Keratinocyte (primary cell): ENCODE measurements at regions not wholly inside any gene's neighbourhood (a gene's known extent, or its start where the extent isn't known, plus 50 kb on each side); places are given as distances from the start of the nearest gene placed in this dataset.

Experiments
- DNase-seq: peaks from one replicate; pipeline ENCODE4 v3.0.0-alpha.2; 2011; ENCODE audit warnings: low read depth, missing footprints, low spot score
- FAIRE-seq: peaks from 2 replicates; lab custom pipeline; 2011; peaks lifted over from hg19 to GRCh38; lab: Jason Lieb, UNC
- H2AFZ ChIP-seq: 2 replicates; pipeline ENCODE4 v1.6.0; 2012; ENCODE audit warnings: low read length, control low read depth, inconsistent platforms; ENCODE audit not compliant: control insufficient read depth
- H3K27ac ChIP-seq: 2 replicates; pipeline ENCODE4 v1.5.1; 2011; ENCODE audit warnings: low read length; ENCODE audit not compliant: control insufficient read depth, insufficient read depth
- H3K27me3 ChIP-seq: 3 replicates; pipeline ENCODE4 v1.6.0; 2011; ENCODE audit warnings: low read length; ENCODE audit not compliant: control insufficient read depth, insufficient read depth; ENCODE audit errors: extremely low read depth
- H3K36me3 ChIP-seq, 2 experiments: 2 replicates in 1 of 2; 3 replicates in 1 of 2; pipeline ENCODE4 v1.5.1; 2011; ENCODE audit warnings: low read length in 2 of 2, mild to moderate bottlenecking in 1 of 2; ENCODE audit not compliant: control insufficient read depth in 2 of 2, insufficient read depth in 2 of 2; ENCODE audit errors: extremely low read depth in 1 of 2
- H3K4me1 ChIP-seq: 3 replicates; pipeline ENCODE4 v1.5.1; 2011; ENCODE audit warnings: low read length; ENCODE audit not compliant: control insufficient read depth, insufficient read depth; ENCODE audit errors: extremely low read depth
- H3K4me2 ChIP-seq: 3 replicates; pipeline ENCODE4 v1.6.0; 2011; ENCODE audit warnings: low read depth, low read length; ENCODE audit not compliant: control insufficient read depth, insufficient read depth; ENCODE audit errors: extremely low read depth
- H3K4me3 ChIP-seq, 3 experiments: fragments of 200-600 bp in 1 of 3; sonication (generic) in 1 of 3; 2 replicates in 2 of 3; 3 replicates in 1 of 3; pipeline ENCODE4 v1.5.1; 2011 to 2016; ENCODE audit warnings: low read length in 3 of 3, mild to moderate bottlenecking in 3 of 3, control low read depth in 2 of 3, inconsistent platforms in 1 of 3, low read depth in 1 of 3, mixed read lengths in 1 of 3, mixed run types in 1 of 3, moderate library complexity in 1 of 3; ENCODE audit not compliant: control insufficient read depth in 2 of 3, insufficient read depth in 2 of 3; ENCODE audit errors: extremely low read depth in 1 of 3
- H3K79me2 ChIP-seq: 2 replicates; pipeline ENCODE4 v1.6.0; 2012; ENCODE audit warnings: low read length; ENCODE audit not compliant: control insufficient read depth, insufficient read depth
- H3K9ac ChIP-seq: 3 replicates; pipeline ENCODE4 v1.6.0; 2011; ENCODE audit warnings: low read length; ENCODE audit not compliant: control insufficient read depth, insufficient read depth; ENCODE audit errors: extremely low read depth
- H3K9me1 ChIP-seq: 3 replicates; pipeline ENCODE4 v1.6.0; 2011; ENCODE audit warnings: low read length; ENCODE audit not compliant: control insufficient read depth, insufficient read depth; ENCODE audit errors: extremely low read depth
- H3K9me3 ChIP-seq: 2 replicates; pipeline ENCODE4 v1.5.1; 2012; ENCODE audit warnings: low read depth, low read length; ENCODE audit not compliant: control insufficient read depth
- H4K20me1 ChIP-seq: 3 replicates; pipeline ENCODE4 v1.6.0; 2011; ENCODE audit warnings: low read length; ENCODE audit not compliant: control insufficient read depth, insufficient read depth; ENCODE audit errors: extremely low read depth
- EZH2 ChIP-seq: IDR thresholded peaks from one replicate; pipeline ENCODE4 v1.6.1; 2012; ENCODE audit warnings: inconsistent platforms, mild to moderate bottlenecking, low read length, moderate library complexity
- dilution Hi-C: fragments of 300-500 bp; cut with MboI; formaldehyde crosslinking; loops from one replicate; pipeline ENCODE4 v1.7.0; 2020; ENCODE audit warnings: low sequenced_read_pairs; ENCODE audit not compliant: extremely low pct_ligation_motif_present
- TF ChIP-seq, protein P1 (sequence below), 3 experiments: IDR thresholded peaks in 1 of 3; conservative IDR thresholded peaks in 1 of 3; optimal IDR thresholded peaks in 1 of 3; 2 replicates in 2 of 3; 3 replicates in 1 of 3; pipeline versions ENCODE3 to v1.5.1; 2011; ENCODE audit warnings: low read length in 3 of 3, mild to moderate bottlenecking in 3 of 3, moderate library complexity in 2 of 3, control low read depth in 1 of 3, inconsistent platforms in 1 of 3; ENCODE audit not compliant: insufficient read depth in 2 of 3; ENCODE audit errors: extremely low read depth in 1 of 3

DNA sequence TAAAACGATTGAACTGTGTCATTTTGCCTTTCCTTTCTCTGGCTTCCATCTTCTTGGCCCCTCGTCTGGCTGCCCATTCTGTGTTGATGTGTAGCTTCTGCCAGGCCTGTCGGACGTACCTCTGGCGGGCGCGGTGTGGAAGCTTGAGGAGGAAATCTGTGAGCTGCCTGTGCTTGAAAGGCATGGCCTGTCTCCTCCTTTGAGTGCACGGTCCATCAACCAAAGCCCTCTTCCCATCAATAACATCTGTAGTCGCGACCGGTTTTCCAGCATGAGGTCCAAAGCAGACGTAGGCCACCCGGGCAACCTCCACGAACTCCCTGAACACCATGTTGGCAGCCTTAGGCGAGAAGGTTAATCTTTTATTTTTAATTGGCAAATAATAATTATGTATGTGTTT, 202.7 kb downstream of the CRLF2 start:
- FAIRE-seq = no peak
- TF ChIP-seq EZH2 = no peak
- TF ChIP-seq, protein P1, sequence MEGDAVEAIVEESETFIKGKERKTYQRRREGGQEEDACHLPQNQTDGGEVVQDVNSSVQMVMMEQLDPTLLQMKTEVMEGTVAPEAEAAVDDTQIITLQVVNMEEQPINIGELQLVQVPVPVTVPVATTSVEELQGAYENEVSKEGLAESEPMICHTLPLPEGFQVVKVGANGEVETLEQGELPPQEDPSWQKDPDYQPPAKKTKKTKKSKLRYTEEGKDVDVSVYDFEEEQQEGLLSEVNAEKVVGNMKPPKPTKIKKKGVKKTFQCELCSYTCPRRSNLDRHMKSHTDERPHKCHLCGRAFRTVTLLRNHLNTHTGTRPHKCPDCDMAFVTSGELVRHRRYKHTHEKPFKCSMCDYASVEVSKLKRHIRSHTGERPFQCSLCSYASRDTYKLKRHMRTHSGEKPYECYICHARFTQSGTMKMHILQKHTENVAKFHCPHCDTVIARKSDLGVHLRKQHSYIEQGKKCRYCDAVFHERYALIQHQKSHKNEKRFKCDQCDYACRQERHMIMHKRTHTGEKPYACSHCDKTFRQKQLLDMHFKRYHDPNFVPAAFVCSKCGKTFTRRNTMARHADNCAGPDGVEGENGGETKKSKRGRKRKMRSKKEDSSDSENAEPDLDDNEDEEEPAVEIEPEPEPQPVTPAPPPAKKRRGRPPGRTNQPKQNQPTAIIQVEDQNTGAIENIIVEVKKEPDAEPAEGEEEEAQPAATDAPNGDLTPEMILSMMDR (optimal IDR thresholded peaks at IDR 0.05 in 1 of 3, IDR thresholded peaks at IDR 0.05 in 1 of 3, conservative IDR thresholded peaks at IDR 0.05 in 1 of 3; ENCODE audit: extremely low read depth in 1 of 3, insufficient read depth in 2 of 3, low read length in 3 of 3) = no peak

DNA sequence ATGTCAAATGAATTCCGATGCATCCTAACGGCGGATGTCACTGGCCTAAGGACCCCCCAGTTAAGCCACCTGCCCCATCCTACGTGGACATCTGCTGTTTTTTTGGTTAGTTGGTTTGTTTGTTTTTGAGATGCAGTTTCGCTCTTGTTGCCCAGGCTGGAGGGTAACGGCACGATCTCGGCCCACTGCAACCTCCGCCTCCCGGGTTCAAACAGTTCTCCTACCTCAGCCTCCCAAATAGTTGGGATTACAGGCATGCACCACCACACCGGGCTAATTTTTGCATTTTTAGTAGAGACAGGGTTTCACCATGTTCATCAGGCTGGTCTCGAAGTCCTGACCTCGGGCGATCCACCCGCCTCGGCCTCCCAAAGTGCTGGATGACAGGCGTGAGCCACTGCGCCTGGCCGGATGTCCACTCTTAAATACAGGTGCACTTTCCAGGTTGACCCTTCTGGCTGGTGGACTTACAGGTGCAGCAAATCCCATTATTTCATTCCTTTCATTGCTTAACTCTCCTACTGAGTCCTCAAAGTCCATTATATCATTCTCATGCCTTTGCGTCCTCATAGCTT, 206.2 kb downstream of the CRLF2 start:
- dilution Hi-C loops = no loop called here
- H3K9me1 ChIP-seq = no peaks in the 10 kb centered on the region
- H3K4me2 ChIP-seq = no peak overlapping the region

More for the DNA sequence above, 202.7 kb downstream of the CRLF2 start:
- H3K9me3 ChIP-seq = peaks cover 3% of the 10 kb centered on the region
- H3K4me3 ChIP-seq = no peak overlapping the region
- no peak overlapping the region for H3K27ac ChIP-seq
- no peaks in the 10 kb centered on the region for H3K9me1 ChIP-seq
- H3K36me3 ChIP-seq = no peaks in the 10 kb centered on the region
- H2AFZ ChIP-seq = no peak overlapping the region
- H3K4me2 ChIP-seq = no peak overlapping the region
- H3K79me2 ChIP-seq = no peaks in the 10 kb centered on the region
- DNase-seq = no peak
- H3K4me1 ChIP-seq = no peaks in the 10 kb centered on the region
- dilution Hi-C loops = no loop called here
- H4K20me1 ChIP-seq = no peaks in the 10 kb centered on the region
- no peak overlapping the region for H3K9ac ChIP-seq
- no peaks in the 10 kb centered on the region for H3K27me3 ChIP-seq

More for the DNA sequence above, 206.2 kb downstream of the CRLF2 start:
- Histone ChIP-seq H3K4me1 (no peaks in the 10 kb centered on the region), H3K4me3 (no peak overlapping the region), H3K27ac (no peak overlapping the region), H2AFZ (no peak overlapping the region), H4K20me1 (no peaks in the 10 kb centered on the region), H3K79me2 (no peaks in the 10 kb centered on the region), H3K27me3 (no peaks in the 10 kb centered on the region), H3K36me3 (no peaks in the 10 kb centered on the region), H3K9ac (no peak overlapping the region), H3K9me3 (peaks cover 2% of the 10 kb centered on the region)
- DNase-seq = no peak
- no peak for FAIRE-seq
- TF ChIP-seq EZH2 = no peak
- TF ChIP-seq, protein P1 (optimal IDR thresholded peaks at IDR 0.05 in 1 of 3, IDR thresholded peaks at IDR 0.05 in 1 of 3, conservative IDR thresholded peaks at IDR 0.05 in 1 of 3; ENCODE audit: extremely low read depth in 1 of 3, insufficient read depth in 2 of 3, low read length in 3 of 3) = no peak
